ENCODE measurements at regions not wholly inside any gene's neighbourhood (a gene's known extent, or its start where the extent isn't known, plus 50 kb on each side); places are given as distances from the start of the nearest gene placed in this dataset.

GRCh38 chr11:70738661-70739060 is 340.3 kb downstream of the CTTN start:
- ChIA-PET POLR2A (no interaction called here), CTCF (no interaction called here)
- peaks cover 5% of the 10 kb centered on the region for H3K27me3 Mint-ChIP-seq
- no peaks in the 10 kb centered on the region for H3K9me3 Mint-ChIP-seq
- H3K36me3 Mint-ChIP-seq: no peaks in the 10 kb centered on the region
- no peaks in the 10 kb centered on the region for H3K4me1 Mint-ChIP-seq (ENCODE audit: low read depth)
- DNase-seq: no peak
- no peak overlapping the region for H3K27ac Mint-ChIP-seq
- no peak overlapping the region for H3K4me3 Mint-ChIP-seq
- intact Hi-C loops (cut with micrococcal nuclease): no loop called here

DNA sequence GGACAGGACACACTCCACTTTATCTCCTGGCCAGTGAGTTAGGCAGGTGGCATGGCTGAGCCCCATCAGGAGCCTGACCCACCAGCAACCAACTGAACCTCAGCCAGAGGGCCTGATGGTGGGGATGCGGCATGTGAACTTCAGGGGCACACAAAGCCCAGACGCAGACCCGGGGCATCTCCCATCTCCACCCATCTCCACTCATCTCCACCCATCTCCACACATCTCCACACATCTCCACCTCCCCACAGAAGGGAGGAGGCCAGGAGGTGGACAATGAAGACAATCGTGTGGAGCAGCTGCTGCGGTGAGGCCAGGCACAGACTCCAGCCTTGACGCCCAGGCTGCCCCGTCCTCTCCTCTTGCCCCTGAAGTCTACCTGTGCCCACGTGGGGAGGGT is 340.8 kb downstream of the CTTN start:
- no peaks in the 10 kb centered on the region for H3K36me3 Mint-ChIP-seq
- no peaks in the 10 kb centered on the region for H3K4me1 Mint-ChIP-seq (ENCODE audit: low read depth)
- ChIA-PET POLR2A (no interaction called here), CTCF (no interaction called here)
- H3K27ac Mint-ChIP-seq: no peak overlapping the region
- no peak for DNase-seq
- H3K4me3 Mint-ChIP-seq: no peak overlapping the region
- H3K27me3 Mint-ChIP-seq: peaks cover 6% of the 10 kb centered on the region
- no peaks in the 10 kb centered on the region for H3K9me3 Mint-ChIP-seq
- intact Hi-C loops (cut with micrococcal nuclease): no loop called here

GRCh38 chr11:70739811-70740487 is 341.6 kb downstream of the CTTN start:
- no peaks in the 10 kb centered on the region for H3K36me3 Mint-ChIP-seq
- intact Hi-C loops (cut with micrococcal nuclease): no loop called here
- H3K4me3 Mint-ChIP-seq: no peak overlapping the region
- H3K9me3 Mint-ChIP-seq: no peaks in the 10 kb centered on the region
- H3K27me3 Mint-ChIP-seq: peaks cover 6% of the 10 kb centered on the region
- no peak overlapping the region for H3K27ac Mint-ChIP-seq
- ChIA-PET CTCF (no interaction called here), POLR2A (no interaction called here)
- DNase-seq: no peak
- no peaks in the 10 kb centered on the region for H3K4me1 Mint-ChIP-seq (ENCODE audit: low read depth)

- intact Hi-C loops (cut with micrococcal nuclease): no loop called here
- no peaks in the 10 kb centered on the region for H3K9me3 Mint-ChIP-seq
- ChIA-PET CTCF (no interaction called here), POLR2A (no interaction called here)
- no peak for DNase-seq
- H3K36me3 Mint-ChIP-seq: no peaks in the 10 kb centered on the region
- H3K4me3 Mint-ChIP-seq: no peak overlapping the region
- H3K4me1 Mint-ChIP-seq (ENCODE audit: low read depth): no peaks in the 10 kb centered on the region
- no peak overlapping the region for H3K27ac Mint-ChIP-seq
- H3K27me3 Mint-ChIP-seq: peaks cover 7% of the 10 kb centered on the region
Observed at GRCh38 chr11:70740488-70740851, 342.1 kb downstream of the CTTN start.

DNA sequence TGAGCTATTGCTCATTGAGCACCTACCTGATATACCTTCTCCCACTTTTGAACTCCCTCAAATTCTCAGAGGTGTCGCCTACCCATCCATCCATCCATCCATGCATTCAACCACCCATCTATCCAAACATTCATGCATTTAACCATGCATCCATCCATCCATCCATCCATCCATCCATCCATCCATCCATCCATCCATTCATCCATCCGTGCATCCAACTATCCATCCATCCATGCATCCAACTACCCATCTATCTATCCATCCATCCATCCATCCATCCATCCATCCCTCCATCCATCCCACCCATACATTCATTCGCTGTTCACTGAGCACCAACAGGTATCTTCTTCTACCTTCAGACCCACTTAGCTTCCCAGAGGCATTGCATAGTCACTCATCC is 342.8 kb downstream of the CTTN start:
- CTCF ChIA-PET: no interaction called here
- H3K27ac Mint-ChIP-seq: no peak overlapping the region
- peaks cover 10% of the 10 kb centered on the region for H3K27me3 Mint-ChIP-seq
- H3K4me3 Mint-ChIP-seq: no peak overlapping the region
- no peak for DNase-seq
- POLR2A ChIA-PET: no interaction called here
- no peaks in the 10 kb centered on the region for H3K9me3 Mint-ChIP-seq
- H3K4me1 Mint-ChIP-seq (ENCODE audit: low read depth): no peaks in the 10 kb centered on the region
- H3K36me3 Mint-ChIP-seq: no peaks in the 10 kb centered on the region
- intact Hi-C loops (cut with micrococcal nuclease): no loop called here

DNA sequence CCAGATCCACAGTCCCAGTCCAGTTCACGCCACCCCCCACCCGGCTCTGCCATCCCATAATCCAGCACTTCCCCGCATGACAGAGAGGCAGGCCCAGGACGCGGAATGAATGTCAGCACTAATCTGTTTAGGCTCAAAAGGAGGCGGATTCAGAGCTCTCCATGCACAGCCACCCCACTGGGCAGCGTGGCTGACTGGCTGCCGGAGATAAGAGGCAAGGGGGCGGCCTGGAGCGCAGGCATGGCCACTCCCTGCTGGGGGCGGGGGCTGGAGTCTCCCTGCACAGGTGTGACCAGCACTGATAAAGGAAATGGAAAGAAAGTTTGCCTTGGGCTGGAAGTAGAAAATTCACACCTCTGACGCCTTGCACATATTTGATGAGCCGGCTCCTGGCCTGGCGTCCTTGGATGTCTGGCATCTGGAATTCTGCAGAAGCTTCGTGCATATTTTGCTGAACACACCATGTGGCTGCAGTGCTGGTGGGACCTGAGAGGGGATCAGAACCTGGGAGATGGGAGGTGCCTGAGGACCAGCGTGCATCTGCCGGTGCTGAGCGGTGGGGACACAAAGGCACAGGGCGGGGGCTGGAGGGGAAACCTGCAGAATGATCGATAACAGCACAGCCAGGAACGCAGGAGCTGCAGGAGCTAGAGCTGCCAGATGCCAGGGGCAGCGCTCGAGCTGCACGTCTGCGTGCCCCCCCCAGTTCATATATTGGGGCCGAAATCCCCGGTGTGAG is 344.4 kb downstream of the CTTN start:
- ChIA-PET POLR2A (no interaction called here), CTCF (no interaction called here)
- Mint-ChIP-seq H3K36me3 (no peaks in the 10 kb centered on the region), H3K27ac (no peak overlapping the region), H3K4me1 (ENCODE audit: low read depth) (no peaks in the 10 kb centered on the region), H3K27me3 (peaks cover 10% of the 10 kb centered on the region), H3K9me3 (no peaks in the 10 kb centered on the region), H3K4me3 (no peak overlapping the region)
- intact Hi-C loops (cut with micrococcal nuclease): no loop called here
- DNase-seq: no peak

DNA sequence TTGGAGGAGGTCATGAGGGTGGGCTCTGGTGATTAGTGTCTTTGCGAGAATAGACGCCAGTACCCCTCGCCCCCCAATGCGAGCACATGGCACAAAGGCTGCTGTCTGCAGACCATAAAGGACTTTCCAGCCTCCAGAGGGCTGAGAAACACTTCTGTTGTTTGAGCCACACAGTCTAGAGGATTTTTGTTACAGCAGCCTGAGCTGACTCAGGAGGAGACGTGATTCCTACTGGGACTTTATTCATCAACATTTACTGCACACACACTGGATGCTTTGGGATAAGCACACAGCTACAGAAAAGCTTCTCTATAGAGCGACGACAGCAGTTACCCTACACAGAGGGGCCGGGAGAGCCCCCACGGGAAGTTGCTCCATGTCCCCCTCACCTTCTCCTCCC is 345.0 kb downstream of the CTTN start:
- ChIA-PET CTCF (no interaction called here), POLR2A (no interaction called here)
- Mint-ChIP-seq H3K36me3 (no peaks in the 10 kb centered on the region), H3K4me3 (no peak overlapping the region), H3K9me3 (no peaks in the 10 kb centered on the region), H3K27ac (no peak overlapping the region), H3K27me3 (peaks cover 10% of the 10 kb centered on the region), H3K4me1 (ENCODE audit: low read depth) (no peaks in the 10 kb centered on the region)
- no peak for DNase-seq
- intact Hi-C loops (cut with micrococcal nuclease): no loop called here

DNA sequence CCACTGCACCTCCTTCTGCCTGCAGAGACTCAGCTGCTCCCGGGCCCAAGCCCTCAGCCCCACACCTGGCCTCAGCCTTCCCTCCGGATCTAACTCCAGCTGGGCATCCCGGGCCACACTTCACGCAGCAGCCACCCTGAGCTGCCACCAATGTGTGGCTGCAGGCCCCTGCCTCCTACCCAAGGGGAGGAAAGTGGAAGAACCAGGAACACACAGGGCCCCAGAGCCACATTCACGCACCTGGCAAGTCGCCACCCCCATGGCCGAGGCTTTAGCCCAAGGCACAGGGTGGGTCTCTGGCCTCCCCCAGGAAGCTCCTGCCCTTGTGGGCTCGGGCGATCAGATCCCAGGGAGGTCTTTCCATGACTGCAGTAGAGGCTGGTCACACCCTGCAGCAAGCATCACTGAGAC is 345.6 kb downstream of the CTTN start:
- Mint-ChIP-seq H3K9me3 (peaks cover 2% of the 10 kb centered on the region), H3K36me3 (no peaks in the 10 kb centered on the region), H3K4me3 (no peak overlapping the region), H3K27me3 (peaks cover 12% of the 10 kb centered on the region), H3K4me1 (ENCODE audit: low read depth) (no peaks in the 10 kb centered on the region), H3K27ac (no peak overlapping the region)
- DNase-seq: no peak
- ChIA-PET CTCF (interaction anchor here (0.7 kb wide), 1 partner anchor 10 kb away, joined by 3 read pairs; no protein-coding TSS in a partner anchor), POLR2A (no interaction called here)
- intact Hi-C loops (cut with micrococcal nuclease): no loop called here

DNA sequence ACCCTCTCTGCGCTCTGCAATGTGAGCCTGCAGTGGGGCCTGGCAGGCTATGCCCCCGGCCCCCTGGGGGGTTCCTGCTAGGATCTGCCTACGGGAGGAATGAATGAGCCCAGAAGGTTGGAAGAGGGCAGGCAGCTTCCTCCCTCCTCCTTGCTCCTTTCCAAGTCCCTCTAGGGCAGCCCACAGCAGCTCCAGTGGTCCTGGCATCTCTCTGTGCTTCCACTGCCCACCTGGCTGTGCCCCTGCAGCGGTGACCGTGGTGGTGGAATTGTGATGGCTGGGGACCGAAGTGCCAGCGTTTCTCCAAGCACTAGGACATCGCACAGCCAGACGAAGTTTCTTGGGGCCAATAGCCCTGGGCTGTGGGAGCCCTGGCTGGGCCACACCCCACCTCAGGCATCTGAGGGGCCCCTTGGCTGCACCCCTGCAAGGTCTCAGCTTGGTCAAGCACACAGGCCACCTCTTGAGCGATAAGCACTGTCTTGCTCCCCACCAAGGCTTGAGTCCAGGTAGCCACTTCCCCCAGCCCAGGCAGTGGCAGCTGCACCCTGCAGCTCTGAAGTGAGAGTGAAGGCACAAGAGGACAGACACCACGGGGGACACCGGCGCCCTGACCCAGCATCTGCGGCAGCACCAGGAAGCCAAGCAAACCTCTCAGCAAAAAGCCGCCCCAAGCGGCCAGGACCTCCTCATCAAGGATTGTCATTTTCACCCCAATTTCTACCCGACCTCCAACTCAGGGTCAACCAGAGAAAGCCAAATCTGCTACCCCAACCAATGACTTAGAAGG is 346.3 kb downstream of the CTTN start:
- no peak for DNase-seq
- Mint-ChIP-seq H3K4me3 (no peak overlapping the region), H3K27ac (no peak overlapping the region), H3K9me3 (peaks cover 9% of the 10 kb centered on the region), H3K36me3 (no peaks in the 10 kb centered on the region), H3K27me3 (peaks cover 12% of the 10 kb centered on the region), H3K4me1 (ENCODE audit: low read depth) (no peaks in the 10 kb centered on the region)
- intact Hi-C loops (cut with micrococcal nuclease): no loop called here
- CTCF ChIA-PET: interaction anchor here (0.7 kb wide), 1 partner anchor 9 kb away, joined by 3 read pairs; no protein-coding TSS in a partner anchor
- POLR2A ChIA-PET: no interaction called here

- Mint-ChIP-seq H3K4me1 (ENCODE audit: low read depth) (no peaks in the 10 kb centered on the region), H3K27me3 (peaks cover 12% of the 10 kb centered on the region), H3K4me3 (no peak overlapping the region), H3K36me3 (no peaks in the 10 kb centered on the region), H3K9me3 (peaks cover 17% of the 10 kb centered on the region), H3K27ac (no peak overlapping the region)
- DNase-seq: no peak
- POLR2A ChIA-PET: no interaction called here
- intact Hi-C loops (cut with micrococcal nuclease): no loop called here
- CTCF ChIA-PET: no interaction called here
Observed at GRCh38 chr11:70745451-70745850, 347.1 kb downstream of the CTTN start.

GRCh38 chr11:70745941-70746340 is 347.6 kb downstream of the CTTN start:
- CTCF ChIA-PET: no interaction called here
- Mint-ChIP-seq H3K9me3 (peaks cover 22% of the 10 kb centered on the region), H3K27ac (no peak overlapping the region), H3K4me1 (ENCODE audit: low read depth) (no peaks in the 10 kb centered on the region), H3K27me3 (peaks cover 11% of the 10 kb centered on the region), H3K36me3 (no peaks in the 10 kb centered on the region), H3K4me3 (no peak overlapping the region)
- DNase-seq: no peak
- POLR2A ChIA-PET: no interaction called here
- intact Hi-C loops (cut with micrococcal nuclease): no loop called here

DNA sequence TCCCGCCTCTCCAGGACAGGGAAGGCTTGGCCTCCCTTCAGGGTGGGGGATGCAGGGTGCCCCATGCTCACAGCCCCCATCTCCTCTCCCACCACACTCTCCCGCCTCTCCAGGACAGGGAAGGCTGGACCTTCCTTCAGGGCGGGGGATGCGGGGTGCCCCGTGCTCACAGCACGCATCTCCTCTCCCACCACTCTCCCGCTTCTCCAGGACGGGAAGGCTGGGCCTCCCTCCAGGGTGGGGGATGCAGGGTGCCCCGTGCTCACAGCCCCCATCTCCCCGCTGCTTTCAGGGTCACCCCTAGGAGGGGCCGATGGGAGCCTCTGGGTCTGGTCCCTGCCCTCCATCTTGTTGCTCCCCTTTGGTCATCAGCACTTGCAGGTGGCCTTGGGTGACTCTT is 348.0 kb downstream of the CTTN start:
- POLR2A ChIA-PET: no interaction called here
- Mint-ChIP-seq H3K27me3 (peaks cover 11% of the 10 kb centered on the region), H3K36me3 (no peaks in the 10 kb centered on the region), H3K27ac (no peak overlapping the region), H3K4me3 (no peak overlapping the region), H3K9me3 (peaks cover 26% of the 10 kb centered on the region), H3K4me1 (ENCODE audit: low read depth) (no peaks in the 10 kb centered on the region)
- DNase-seq: no peak
- CTCF ChIA-PET: no interaction called here
- intact Hi-C loops (cut with micrococcal nuclease): no loop called here

GRCh38 chr11:70747285-70747684 is 349.0 kb downstream of the CTTN start:
- intact Hi-C loops (cut with micrococcal nuclease): no loop called here
- Mint-ChIP-seq H3K9me3 (peaks cover 29% of the 10 kb centered on the region), H3K4me3 (no peak overlapping the region), H3K36me3 (no peaks in the 10 kb centered on the region), H3K27me3 (peaks cover 11% of the 10 kb centered on the region), H3K27ac (no peak overlapping the region), H3K4me1 (ENCODE audit: low read depth) (no peaks in the 10 kb centered on the region)
- ChIA-PET POLR2A (no interaction called here), CTCF (no interaction called here)
- DNase-seq: no peak
